ENCODE measurements at regions not wholly inside any gene's neighbourhood (a gene's known extent, or its start where the extent isn't known, plus 50 kb on each side); places are given as distances from the start of the nearest gene placed in this dataset.
A peak's percentile ranks its signal among the peaks of the same experiment; 100 is the strongest.

DNA sequence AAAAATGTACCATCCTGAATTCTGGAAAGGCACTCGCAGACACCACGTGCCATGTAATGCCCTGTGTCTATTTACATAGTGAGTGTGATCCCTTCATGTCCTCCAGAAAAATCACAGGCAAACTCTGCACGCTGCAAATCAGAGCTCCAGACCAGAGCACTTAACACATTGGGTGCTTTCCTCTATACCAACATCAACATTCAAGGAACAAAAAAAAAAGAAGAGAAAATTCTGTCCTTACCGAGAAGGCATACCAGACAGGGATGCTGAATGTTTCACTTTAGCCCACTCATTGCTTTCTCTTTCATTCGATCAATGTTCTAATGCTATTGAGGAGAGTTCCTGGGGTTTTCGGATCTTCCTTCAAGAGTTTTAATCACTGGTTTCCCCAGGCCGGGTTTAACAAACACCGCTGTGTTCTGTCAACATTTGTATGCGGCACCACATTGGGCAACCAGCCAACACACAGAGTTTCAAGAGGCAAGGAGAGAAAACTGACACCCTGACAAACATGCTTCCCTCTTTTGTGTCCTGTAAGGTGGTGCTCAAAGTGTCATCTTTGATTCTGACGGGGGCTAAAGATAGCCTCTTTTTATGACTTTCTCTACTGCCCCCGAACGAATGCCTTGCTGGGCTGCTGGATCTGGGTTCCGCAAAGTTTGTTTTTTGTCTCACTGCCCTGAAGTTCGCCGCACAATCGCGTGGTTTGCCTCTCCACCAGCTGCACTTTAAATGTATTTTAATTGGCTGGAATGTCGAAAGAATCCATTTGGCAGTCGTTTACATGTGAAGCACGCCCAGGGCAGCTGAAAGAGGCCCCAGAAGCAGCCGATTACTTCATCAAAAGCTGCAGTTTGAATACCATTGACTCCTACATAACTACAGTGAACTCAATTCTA is 106.4 kb upstream of the NCKAP5 start:
- Histone ChIP-seq H3K23ac (ENCODE audit: insufficient read length, low read depth, low read length) (no peak overlapping the region), H3K4me2 (ENCODE audit: insufficient read depth, insufficient read length, low read length) (peak overlapping the region; percentile 40), H3K79me1 (ENCODE audit: insufficient read depth, low read depth, low read length, poor library complexity, severe bottlenecking) (no peaks in the 10 kb centered on the region), H3K4me1 (ENCODE audit: insufficient read depth, low read length) (peaks cover 5% of the 10 kb centered on the region; the same call in 1 of the 2 replicates), H4K5ac (ENCODE audit: insufficient read length, low read depth, low read length) (no peak overlapping the region), H3K27me3 (ENCODE audit: insufficient read depth, low read length) (no peaks in the 10 kb centered on the region), H2BK15ac (ENCODE audit: low read depth, low read length) (no peak overlapping the region), H2BK120ac (ENCODE audit: low read depth, low read length, poor library complexity, severe bottlenecking) (no peak overlapping the region), H3K9me3 (ENCODE audit: control insufficient read depth, low read depth, low read length) (no peaks in the 10 kb centered on the region), H3K56ac (ENCODE audit: insufficient read length, low read depth, low read length) (no peak overlapping the region), H2AK5ac (ENCODE audit: insufficient read length, low read length) (no peak overlapping the region), H4K20me1 (ENCODE audit: control insufficient read depth, insufficient read depth, insufficient read length) (no peaks in the 10 kb centered on the region), H4K91ac (ENCODE audit: insufficient read length, low read depth, low read length) (no peak overlapping the region), H3K27ac (ENCODE audit: insufficient read length, low read depth, low read length) (no peak overlapping the region), H2AFZ (ENCODE audit: low read length) (peak overlapping the region; percentile 79), H2BK20ac (ENCODE audit: low read depth, low read length, poor library complexity, severe bottlenecking) (no peak overlapping the region), H3K4ac (ENCODE audit: low read depth, low read length) (no peak overlapping the region), H3K14ac (ENCODE audit: insufficient read depth, low read length) (peak overlapping the region; percentile 32), H3K9ac (ENCODE audit: extremely low read depth, insufficient read length, low read length) (no peak overlapping the region), H3K18ac (ENCODE audit: insufficient read length, low read depth, low read length) (peak overlapping the region; percentile 46), H4K8ac (replicated peaks; ENCODE audit: insufficient read length, low read depth, low read length) (no peak overlapping the region), H2BK5ac (ENCODE audit: insufficient read length, low read length) (no peak overlapping the region), H3K23me2 (ENCODE audit: insufficient read length, low read depth, low read length, poor library complexity, severe bottlenecking) (no peaks in the 10 kb centered on the region), H2BK12ac (ENCODE audit: insufficient read length, low read depth, low read length) (no peak overlapping the region), H3T11ph (ENCODE audit: low read length) (no peak overlapping the region), H3K79me2 (ENCODE audit: insufficient read depth, low read length) (no peaks in the 10 kb centered on the region)
- H3K9me3 Mint-ChIP-seq, result peaks cover 1 to 2% of the 10 kb centered on the region in 2 experiments; a peak in 4 of 5 replicates
- H3K27ac Mint-ChIP-seq, result peak overlapping the region in 2 of 3 experiments; percentile 94 to 95; a peak in 4 of 7 replicates
- no CpG with 5 or more reads among the region's 21 CpGs for WGBS (ENCODE audit: extremely low coverage, insufficient read length, low lambda C conversion rate)
- peak; percentile 43 for DNase-seq
- peaks cover 0 to 2% (median 0%) of the 10 kb centered on the region in 3 experiments; a peak in 1 of 7 replicates for H3K36me3 Mint-ChIP-seq (ENCODE audit: insufficient read depth in 1 of 3, low read depth in 3 of 3)
- H3K27me3 Mint-ChIP-seq (ENCODE audit: low read depth), result no peaks in the 10 kb centered on the region; the same call in 1 of the 2 replicates
- TF ChIP-seq, protein P1, sequence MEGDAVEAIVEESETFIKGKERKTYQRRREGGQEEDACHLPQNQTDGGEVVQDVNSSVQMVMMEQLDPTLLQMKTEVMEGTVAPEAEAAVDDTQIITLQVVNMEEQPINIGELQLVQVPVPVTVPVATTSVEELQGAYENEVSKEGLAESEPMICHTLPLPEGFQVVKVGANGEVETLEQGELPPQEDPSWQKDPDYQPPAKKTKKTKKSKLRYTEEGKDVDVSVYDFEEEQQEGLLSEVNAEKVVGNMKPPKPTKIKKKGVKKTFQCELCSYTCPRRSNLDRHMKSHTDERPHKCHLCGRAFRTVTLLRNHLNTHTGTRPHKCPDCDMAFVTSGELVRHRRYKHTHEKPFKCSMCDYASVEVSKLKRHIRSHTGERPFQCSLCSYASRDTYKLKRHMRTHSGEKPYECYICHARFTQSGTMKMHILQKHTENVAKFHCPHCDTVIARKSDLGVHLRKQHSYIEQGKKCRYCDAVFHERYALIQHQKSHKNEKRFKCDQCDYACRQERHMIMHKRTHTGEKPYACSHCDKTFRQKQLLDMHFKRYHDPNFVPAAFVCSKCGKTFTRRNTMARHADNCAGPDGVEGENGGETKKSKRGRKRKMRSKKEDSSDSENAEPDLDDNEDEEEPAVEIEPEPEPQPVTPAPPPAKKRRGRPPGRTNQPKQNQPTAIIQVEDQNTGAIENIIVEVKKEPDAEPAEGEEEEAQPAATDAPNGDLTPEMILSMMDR (conservative IDR thresholded peaks at IDR 0.05), result no peak
- peak overlapping the region; percentile 44 to 71 for H3K4me3 Mint-ChIP-seq
- peaks cover 27 to 32% of the 10 kb centered on the region in 2 experiments for H3K4me1 Mint-ChIP-seq
